ENCODE measurements at regions not wholly inside any gene's neighbourhood (a gene's known extent, or its start where the extent isn't known, plus 50 kb on each side); places are given as distances from the start of the nearest gene placed in this dataset.

- DNase-seq = no peak
- intact Hi-C loops (cut with DNase I) = no loop called here
- H3K4me1 ChIP-seq = no peaks in the 10 kb centered on the region
These were observed 526.1 kb upstream of the KLF4 start for GRCh38 chr9:108015690-108016089.

DNA sequence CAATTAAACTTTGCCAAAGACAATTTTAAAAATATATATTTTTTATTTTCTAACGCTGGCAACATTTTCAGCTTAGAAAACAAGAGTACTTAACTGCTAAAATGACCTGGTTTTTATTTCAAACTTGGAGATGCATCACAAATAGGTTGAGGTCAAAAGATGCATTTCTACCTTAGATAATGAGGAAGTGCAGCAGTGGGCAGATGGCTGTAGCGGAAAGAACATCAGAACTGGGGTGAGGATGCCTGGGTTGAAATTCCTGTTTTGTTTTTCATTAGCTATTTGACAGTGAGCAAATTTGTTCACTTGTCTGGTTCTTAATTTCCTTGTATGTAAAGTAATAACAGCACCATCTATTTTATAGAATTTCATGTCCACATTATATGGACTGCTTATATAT lies 524.8 kb upstream of the KLF4 start:
- H3K4me3 ChIP-seq = no peak overlapping the region
- H3K9ac ChIP-seq (ENCODE audit: low read depth in 2 of 2, low read length in 2 of 2) = no peak overlapping the region
- H3K9me3 ChIP-seq = no peaks in the 10 kb centered on the region
- H3K36me3 ChIP-seq = no peaks in the 10 kb centered on the region
- intact Hi-C loops (cut with DNase I) = no loop called here
- TF ChIP-seq, protein P1, sequence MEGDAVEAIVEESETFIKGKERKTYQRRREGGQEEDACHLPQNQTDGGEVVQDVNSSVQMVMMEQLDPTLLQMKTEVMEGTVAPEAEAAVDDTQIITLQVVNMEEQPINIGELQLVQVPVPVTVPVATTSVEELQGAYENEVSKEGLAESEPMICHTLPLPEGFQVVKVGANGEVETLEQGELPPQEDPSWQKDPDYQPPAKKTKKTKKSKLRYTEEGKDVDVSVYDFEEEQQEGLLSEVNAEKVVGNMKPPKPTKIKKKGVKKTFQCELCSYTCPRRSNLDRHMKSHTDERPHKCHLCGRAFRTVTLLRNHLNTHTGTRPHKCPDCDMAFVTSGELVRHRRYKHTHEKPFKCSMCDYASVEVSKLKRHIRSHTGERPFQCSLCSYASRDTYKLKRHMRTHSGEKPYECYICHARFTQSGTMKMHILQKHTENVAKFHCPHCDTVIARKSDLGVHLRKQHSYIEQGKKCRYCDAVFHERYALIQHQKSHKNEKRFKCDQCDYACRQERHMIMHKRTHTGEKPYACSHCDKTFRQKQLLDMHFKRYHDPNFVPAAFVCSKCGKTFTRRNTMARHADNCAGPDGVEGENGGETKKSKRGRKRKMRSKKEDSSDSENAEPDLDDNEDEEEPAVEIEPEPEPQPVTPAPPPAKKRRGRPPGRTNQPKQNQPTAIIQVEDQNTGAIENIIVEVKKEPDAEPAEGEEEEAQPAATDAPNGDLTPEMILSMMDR (IDR thresholded peaks at IDR 0.05) = no peak
- H3K27me3 ChIP-seq = no peaks in the 10 kb centered on the region
- H3K27ac ChIP-seq = no peak overlapping the region
- no peaks in the 10 kb centered on the region for H3K4me1 ChIP-seq
- no peak for DNase-seq

More at GRCh38 chr9:108015690-108016089, 526.1 kb upstream of the KLF4 start:
- TF ChIP-seq, protein P1 (IDR thresholded peaks at IDR 0.05) = no peak
- no peaks in the 10 kb centered on the region for H3K27me3 ChIP-seq
- no peak overlapping the region for H3K27ac ChIP-seq
- H3K36me3 ChIP-seq = no peaks in the 10 kb centered on the region
- H3K9ac ChIP-seq (ENCODE audit: low read depth in 2 of 2, low read length in 2 of 2) = no peak overlapping the region
- no peaks in the 10 kb centered on the region for H3K9me3 ChIP-seq
- no peak overlapping the region for H3K4me3 ChIP-seq

DNA sequence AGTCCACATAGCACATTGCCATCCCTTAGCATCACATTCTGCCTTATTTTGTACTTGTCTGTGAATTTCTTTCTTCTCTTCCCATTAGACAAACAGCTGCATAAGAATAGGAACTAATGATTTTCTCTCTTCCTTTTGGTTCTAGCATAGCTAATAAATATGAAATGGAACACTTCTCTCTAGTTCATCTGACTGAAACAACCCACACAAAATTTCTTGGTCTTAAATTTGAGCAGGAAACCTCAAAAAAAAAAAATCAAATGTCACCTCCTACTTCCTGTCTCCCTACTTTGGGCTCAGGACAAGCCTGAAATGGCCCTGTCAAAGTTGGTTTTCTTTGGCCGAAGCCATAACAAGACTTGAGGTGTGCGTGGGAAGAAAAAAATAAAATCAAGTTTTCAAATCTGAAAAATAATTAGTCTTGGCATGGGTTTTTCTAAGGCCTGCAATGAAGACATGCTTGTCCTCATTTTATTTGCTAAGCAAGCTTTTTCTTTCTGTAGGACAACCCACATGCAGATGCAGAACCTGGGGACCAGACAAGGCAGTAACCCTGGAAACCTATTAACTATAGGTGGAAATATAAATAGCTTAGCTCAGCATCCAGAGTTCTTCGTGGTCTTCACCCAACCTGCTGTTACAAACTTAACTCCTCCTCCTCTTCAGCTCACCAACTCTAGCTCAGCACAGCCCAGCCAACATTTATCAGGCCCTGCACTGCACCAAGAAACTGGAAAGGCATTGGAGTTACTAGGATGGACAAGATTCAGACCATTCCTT lies 523.5 kb upstream of the KLF4 start:
- no peak overlapping the region for H3K27ac ChIP-seq
- intact Hi-C loops (cut with DNase I) = no loop called here
- TF ChIP-seq, protein P1 (IDR thresholded peaks at IDR 0.05) = no peak
- no peak for DNase-seq
- H3K9ac ChIP-seq (ENCODE audit: low read depth in 2 of 2, low read length in 2 of 2) = no peak overlapping the region
- H3K4me3 ChIP-seq = no peak overlapping the region
- no peaks in the 10 kb centered on the region for H3K9me3 ChIP-seq
- no peaks in the 10 kb centered on the region for H3K27me3 ChIP-seq
- H3K4me1 ChIP-seq = no peaks in the 10 kb centered on the region
- H3K36me3 ChIP-seq = no peaks in the 10 kb centered on the region

DNA sequence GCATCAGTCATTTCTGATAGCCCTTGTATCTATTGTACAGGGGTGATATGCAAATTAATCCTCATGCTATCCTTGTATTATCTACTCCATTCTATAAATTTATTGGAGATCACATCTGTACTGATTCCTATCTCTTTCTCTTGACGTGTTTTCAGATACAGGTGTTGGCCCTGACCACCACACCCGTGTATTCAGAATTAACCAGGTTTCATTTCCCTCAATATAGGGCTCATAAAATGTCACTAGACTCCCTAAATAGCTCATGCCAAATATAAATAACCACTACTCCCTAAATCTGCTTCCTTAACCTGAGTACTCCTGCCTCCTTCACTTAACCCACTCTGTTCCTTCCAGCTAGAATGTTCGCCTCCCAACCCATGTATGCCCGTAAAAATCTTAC lies 522.8 kb upstream of the KLF4 start:
- no peaks in the 10 kb centered on the region for H3K36me3 ChIP-seq
- intact Hi-C loops (cut with DNase I) = no loop called here
- DNase-seq = no peak
- no peaks in the 10 kb centered on the region for H3K27me3 ChIP-seq
- H3K9ac ChIP-seq (ENCODE audit: low read depth in 2 of 2, low read length in 2 of 2) = no peak overlapping the region
- TF ChIP-seq, protein P1 (IDR thresholded peaks at IDR 0.05) = no peak
- H3K4me3 ChIP-seq = no peak overlapping the region
- H3K9me3 ChIP-seq = no peaks in the 10 kb centered on the region
- no peak overlapping the region for H3K27ac ChIP-seq
- H3K4me1 ChIP-seq = no peaks in the 10 kb centered on the region

- DNase-seq = no peak
- TF ChIP-seq, protein P1 (IDR thresholded peaks at IDR 0.05) = no peak
- H3K27ac ChIP-seq = no peak overlapping the region
- H3K4me3 ChIP-seq = no peak overlapping the region
- intact Hi-C loops (cut with DNase I) = no loop called here
- no peaks in the 10 kb centered on the region for H3K4me1 ChIP-seq
- H3K9ac ChIP-seq (ENCODE audit: low read depth in 2 of 2, low read length in 2 of 2) = no peak overlapping the region
- H3K27me3 ChIP-seq = no peaks in the 10 kb centered on the region
- no peaks in the 10 kb centered on the region for H3K36me3 ChIP-seq
- no peaks in the 10 kb centered on the region for H3K9me3 ChIP-seq
These were observed 514.0 kb upstream of the KLF4 start for GRCh38 chr9:108003526-108003925.
